ENCODE measurements at regions not wholly inside any gene's neighbourhood (a gene's known extent, or its start where the extent isn't known, plus 50 kb on each side); places are given as distances from the start of the nearest gene placed in this dataset.

DNA sequence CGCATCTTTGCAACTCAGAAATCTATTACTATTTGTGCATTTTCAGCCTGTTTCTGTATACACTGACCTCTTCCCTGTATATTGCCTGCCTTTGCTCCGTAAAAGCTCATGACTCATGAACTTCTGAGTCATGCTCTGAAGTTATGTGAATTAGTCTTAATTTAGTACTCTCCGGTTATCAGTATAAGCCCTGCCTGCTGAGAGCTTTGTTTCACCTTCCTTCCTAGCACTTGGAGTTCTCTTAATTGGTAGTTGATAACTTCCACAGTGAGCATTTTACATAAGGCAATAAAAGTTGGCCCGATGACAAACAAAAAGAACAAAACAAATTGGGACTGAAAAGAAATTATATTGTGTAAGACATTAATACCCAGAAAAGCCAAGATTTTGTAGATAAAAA is 231.4 kb downstream of the GJA1 start:
- Histone ChIP-seq H3K27ac (replicated peaks) (no peak overlapping the region), H3K27me3 (ENCODE audit: insufficient read depth, poor library complexity, severe bottlenecking) (no peaks in the 10 kb centered on the region), H3K4me3 (replicated peaks; ENCODE audit: insufficient read depth, low read length) (no peak overlapping the region)
- TF ChIP-seq GABPA (IDR thresholded peaks at IDR 0.05; ENCODE audit: low read depth) (no peak), POLR2AphosphoS5 (IDR thresholded peaks at IDR 0.05; ENCODE audit: low read depth) (no peak), SPI1 (IDR thresholded peaks at IDR 0.05; ENCODE audit: borderline replicate concordance, low read depth) (no peak), CTCF (IDR thresholded peaks at IDR 0.05; ENCODE audit: insufficient read depth, low read length) (no peak)
- TF ChIP-seq, protein P1, sequence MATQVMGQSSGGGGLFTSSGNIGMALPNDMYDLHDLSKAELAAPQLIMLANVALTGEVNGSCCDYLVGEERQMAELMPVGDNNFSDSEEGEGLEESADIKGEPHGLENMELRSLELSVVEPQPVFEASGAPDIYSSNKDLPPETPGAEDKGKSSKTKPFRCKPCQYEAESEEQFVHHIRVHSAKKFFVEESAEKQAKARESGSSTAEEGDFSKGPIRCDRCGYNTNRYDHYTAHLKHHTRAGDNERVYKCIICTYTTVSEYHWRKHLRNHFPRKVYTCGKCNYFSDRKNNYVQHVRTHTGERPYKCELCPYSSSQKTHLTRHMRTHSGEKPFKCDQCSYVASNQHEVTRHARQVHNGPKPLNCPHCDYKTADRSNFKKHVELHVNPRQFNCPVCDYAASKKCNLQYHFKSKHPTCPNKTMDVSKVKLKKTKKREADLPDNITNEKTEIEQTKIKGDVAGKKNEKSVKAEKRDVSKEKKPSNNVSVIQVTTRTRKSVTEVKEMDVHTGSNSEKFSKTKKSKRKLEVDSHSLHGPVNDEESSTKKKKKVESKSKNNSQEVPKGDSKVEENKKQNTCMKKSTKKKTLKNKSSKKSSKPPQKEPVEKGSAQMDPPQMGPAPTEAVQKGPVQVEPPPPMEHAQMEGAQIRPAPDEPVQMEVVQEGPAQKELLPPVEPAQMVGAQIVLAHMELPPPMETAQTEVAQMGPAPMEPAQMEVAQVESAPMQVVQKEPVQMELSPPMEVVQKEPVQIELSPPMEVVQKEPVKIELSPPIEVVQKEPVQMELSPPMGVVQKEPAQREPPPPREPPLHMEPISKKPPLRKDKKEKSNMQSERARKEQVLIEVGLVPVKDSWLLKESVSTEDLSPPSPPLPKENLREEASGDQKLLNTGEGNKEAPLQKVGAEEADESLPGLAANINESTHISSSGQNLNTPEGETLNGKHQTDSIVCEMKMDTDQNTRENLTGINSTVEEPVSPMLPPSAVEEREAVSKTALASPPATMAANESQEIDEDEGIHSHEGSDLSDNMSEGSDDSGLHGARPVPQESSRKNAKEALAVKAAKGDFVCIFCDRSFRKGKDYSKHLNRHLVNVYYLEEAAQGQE (IDR thresholded peaks at IDR 0.05; ENCODE audit: insufficient replicate concordance, low read depth) = no peak
- no peak for DNase-seq (ENCODE audit: low read depth in 1 of 2, low spot score in 1 of 2)

DNA sequence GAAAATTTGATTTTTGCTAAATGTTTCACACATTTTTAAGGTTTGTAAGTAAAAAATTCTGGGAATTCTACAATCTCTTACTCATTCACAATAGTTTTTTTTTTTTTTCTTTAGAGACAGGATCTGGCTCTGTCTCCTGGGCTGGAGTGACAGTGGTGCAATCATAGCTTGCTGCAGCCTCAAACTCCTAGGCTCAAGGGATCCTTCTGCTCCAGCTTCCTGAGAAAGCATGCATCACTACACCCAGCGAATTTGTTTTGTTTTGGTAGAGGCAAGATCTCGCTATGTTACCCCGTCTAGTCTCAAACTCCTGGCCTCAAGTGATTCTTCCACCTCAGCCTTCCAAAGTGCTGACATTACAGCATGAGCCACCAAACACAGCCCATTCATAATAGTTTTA is 232.8 kb downstream of the GJA1 start:
- no peaks in the 10 kb centered on the region for H3K27me3 ChIP-seq (ENCODE audit: insufficient read depth, poor library complexity, severe bottlenecking)
- H3K4me3 ChIP-seq (replicated peaks; ENCODE audit: insufficient read depth, low read length) = no peak overlapping the region
- DNase-seq (ENCODE audit: low read depth in 1 of 2, low spot score in 1 of 2) = no peak
- H3K27ac ChIP-seq (replicated peaks) = no peak overlapping the region
- no peak for TF ChIP-seq CTCF (IDR thresholded peaks at IDR 0.05; ENCODE audit: insufficient read depth, low read length)
- TF ChIP-seq POLR2AphosphoS5 (IDR thresholded peaks at IDR 0.05; ENCODE audit: low read depth) = no peak
- TF ChIP-seq, protein P1 (IDR thresholded peaks at IDR 0.05; ENCODE audit: insufficient replicate concordance, low read depth) = no peak
- no peak for TF ChIP-seq GABPA (IDR thresholded peaks at IDR 0.05; ENCODE audit: low read depth)
- TF ChIP-seq SPI1 (IDR thresholded peaks at IDR 0.05; ENCODE audit: borderline replicate concordance, low read depth) = no peak

DNA sequence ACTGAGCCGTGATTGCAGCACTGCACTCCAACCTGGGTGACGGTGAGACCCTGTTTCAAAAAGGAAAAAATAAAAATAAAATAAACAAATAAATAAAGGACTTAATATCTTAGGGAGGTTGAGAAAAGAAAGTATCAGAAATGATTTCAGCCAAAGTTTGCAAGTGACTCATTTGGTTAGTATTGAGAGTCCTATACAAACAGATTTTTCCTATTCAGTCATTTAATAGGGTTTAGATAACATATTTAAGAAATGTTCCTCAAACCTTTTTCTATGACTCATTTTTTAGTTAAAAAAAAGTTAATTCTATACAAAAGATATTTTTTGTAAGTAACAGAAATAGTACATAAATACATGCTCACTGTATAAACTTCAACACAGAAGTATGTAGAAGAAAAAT is 235.1 kb downstream of the GJA1 start:
- TF ChIP-seq SPI1 (IDR thresholded peaks at IDR 0.05; ENCODE audit: borderline replicate concordance, low read depth) = no peak
- TF ChIP-seq GABPA (IDR thresholded peaks at IDR 0.05; ENCODE audit: low read depth) = no peak
- TF ChIP-seq, protein P1 (IDR thresholded peaks at IDR 0.05; ENCODE audit: insufficient replicate concordance, low read depth) = no peak
- no peak for TF ChIP-seq POLR2AphosphoS5 (IDR thresholded peaks at IDR 0.05; ENCODE audit: low read depth)
- TF ChIP-seq CTCF (IDR thresholded peaks at IDR 0.05; ENCODE audit: insufficient read depth, low read length) = no peak
- Histone ChIP-seq H3K27me3 (ENCODE audit: insufficient read depth, poor library complexity, severe bottlenecking) (no peaks in the 10 kb centered on the region), H3K4me3 (replicated peaks; ENCODE audit: insufficient read depth, low read length) (no peak overlapping the region), H3K27ac (replicated peaks) (no peak overlapping the region)
- no peak for DNase-seq (ENCODE audit: low read depth in 1 of 2, low spot score in 1 of 2)
